Right cardiac atrium (tissue), 5 donors: ENCODE measurements at regions not wholly inside any gene's neighbourhood (a gene's known extent, or its start where the extent isn't known, plus 50 kb on each side); places are given as distances from the start of the nearest gene placed in this dataset.

ENCODE experiments used
- ATAC-seq, 2 donors: fragments of 200-7000 bp; cut with Tn5 transposase; one replicate each; pipeline versions ENCODE4 v1.8.0 to v1.9.1; 2020; ENCODE audit warnings: moderate library complexity in 2 of 2, mild to moderate bottlenecking in 1 of 2
- DNase-seq, 3 donors: peaks; one replicate each; pipeline ENCODE4 v3.0.0-alpha.2; 2020
- H3K27ac ChIP-seq: one replicate; pipeline ENCODE4 v1.5.1; 2013; ENCODE audit warnings: mild to moderate bottlenecking, low read length, control low read depth, moderate library complexity
- H3K27me3 ChIP-seq: one replicate; pipeline ENCODE4 v1.6.1; 2013; ENCODE audit not compliant: control insufficient read depth, insufficient read depth
- H3K4me1 ChIP-seq: one replicate; pipeline ENCODE4 v1.6.1; 2013; ENCODE audit warnings: low read length; ENCODE audit not compliant: control insufficient read depth, insufficient read depth
- H3K4me3 ChIP-seq: one replicate; pipeline ENCODE4 v1.5.1; 2013; ENCODE audit warnings: low read length, control low read depth
- H3K9me3 ChIP-seq: one replicate; pipeline ENCODE4 v1.6.1; 2013; ENCODE audit warnings: low read length; ENCODE audit not compliant: control insufficient read depth
- WGBS: extraction: QIAGEN DNeasy Blood & Tissue Kit; methylation state at CpG from one replicate; pipeline ENCODE4 v1.1.7; 2013; 5-methylcytosine and 5-hydroxymethylcytosine counted together
- intact Hi-C, 4 donors: fragments of 100-400 bp; cut with DNase I; formaldehyde crosslinking; loops; one replicate each; pipeline versions ENCODE4 v1.11.0 to v1.14.0; 2022 to 2023
- donor health status: healthy with polysubstance abuse.
- donor health status: DM: no; HTN: yes; CAD: no.
- donor health status: DM: no; HTN: no; CAD: no.
- donor health status: DM: no; HTN: yes; CAD: no; lungs with severe emphysema.
- donor health status: DM: yes; HTN: yes; CAD: no.

GRCh38 chr18:77811503-77811902 is 561.9 kb downstream of the GALR1 start:
- intact Hi-C loops, result no loop called here
- H3K27ac ChIP-seq, result no peak overlapping the region
- H3K27me3 ChIP-seq, result no peaks in the 10 kb centered on the region
- 49% methylated on average over 5 of the region's 5 CpGs for WGBS
- DNase-seq (no peak), ATAC-seq (no peak)
- no peak overlapping the region for H3K4me3 ChIP-seq
- H3K4me1 ChIP-seq, result no peaks in the 10 kb centered on the region
- H3K9me3 ChIP-seq, result no peaks in the 10 kb centered on the region

GRCh38 chr18:77815666-77816338 is 566.2 kb downstream of the GALR1 start:
- Histone ChIP-seq H3K9me3 (no peaks in the 10 kb centered on the region), H3K27me3 (no peaks in the 10 kb centered on the region), H3K27ac (no peak overlapping the region), H3K4me3 (no peak overlapping the region), H3K4me1 (no peaks in the 10 kb centered on the region)
- intact Hi-C loops, result no loop called here
- ATAC-seq (no peak), DNase-seq (no peak)
- 57% methylated on average over 3 of the region's 3 CpGs for WGBS

- H3K9me3 ChIP-seq, result no peaks in the 10 kb centered on the region
- H3K27ac ChIP-seq, result no peak overlapping the region
- no peaks in the 10 kb centered on the region for H3K4me1 ChIP-seq
- H3K27me3 ChIP-seq, result no peaks in the 10 kb centered on the region
- intact Hi-C loops, result no loop called here
- no peak overlapping the region for H3K4me3 ChIP-seq
- DNase-seq, result no peak
- no peak for ATAC-seq
- 83% methylated on average over 1 of the region's 1 CpG for WGBS
These were observed 568.7 kb downstream of the GALR1 start for GRCh38 chr18:77818328-77818727.

- 87% methylated on average over 14 of the region's 14 CpGs for WGBS
- no peaks in the 10 kb centered on the region for H3K9me3 ChIP-seq
- no peak overlapping the region for H3K27ac ChIP-seq
- ATAC-seq (no peak), DNase-seq (no peak)
- H3K4me1 ChIP-seq, result no peaks in the 10 kb centered on the region
- no peak overlapping the region for H3K4me3 ChIP-seq
- intact Hi-C loops, result no loop called here
- H3K27me3 ChIP-seq, result no peaks in the 10 kb centered on the region
These were observed 570.8 kb downstream of the GALR1 start for GRCh38 chr18:77820472-77820871.

DNA sequence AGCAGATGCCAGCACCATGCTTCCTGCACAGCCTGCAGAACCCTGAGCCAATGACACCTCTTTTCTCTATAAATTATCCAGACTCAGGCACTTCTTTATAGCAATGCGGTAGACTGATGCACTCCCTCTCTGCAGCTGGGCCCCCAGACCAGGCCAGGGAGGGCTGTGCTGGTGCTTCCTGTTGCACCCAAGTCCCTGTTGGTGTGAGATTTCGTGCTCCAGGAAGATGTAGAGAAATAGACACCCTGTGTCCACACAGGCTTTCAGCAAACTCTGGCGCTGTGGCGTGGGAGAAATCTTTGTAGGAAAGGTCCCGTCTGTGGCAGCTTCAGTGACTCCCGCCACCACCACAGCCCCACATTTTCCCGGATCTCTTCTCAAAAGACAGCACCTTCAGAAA is 572.2 kb downstream of the GALR1 start:
- Histone ChIP-seq H3K27me3 (no peaks in the 10 kb centered on the region), H3K27ac (no peak overlapping the region), H3K4me3 (no peak overlapping the region), H3K9me3 (no peaks in the 10 kb centered on the region), H3K4me1 (no peaks in the 10 kb centered on the region)
- DNase-seq, result no peak
- ATAC-seq, result no peak
- intact Hi-C loops, result no loop called here
- WGBS, result 91% methylated on average over 7 of the region's 7 CpGs

GRCh38 chr18:77822632-77823031 is 573.0 kb downstream of the GALR1 start:
- WGBS, result 59% methylated on average over 12 of the region's 12 CpGs
- ATAC-seq, result no peak

GRCh38 chr18:77833807-77834206 is 584.2 kb downstream of the GALR1 start:
- ATAC-seq, result no peak
- Histone ChIP-seq H3K27ac (no peak overlapping the region), H3K4me1 (no peaks in the 10 kb centered on the region), H3K9me3 (no peaks in the 10 kb centered on the region), H3K27me3 (no peaks in the 10 kb centered on the region), H3K4me3 (no peak overlapping the region)
- intact Hi-C loops, result no loop called here
- no peak for DNase-seq
- 77% methylated on average over 5 of the region's 5 CpGs for WGBS

More at GRCh38 chr18:77822632-77823031, 573.0 kb downstream of the GALR1 start:
- Histone ChIP-seq H3K4me3 (no peak overlapping the region), H3K27me3 (no peaks in the 10 kb centered on the region), H3K27ac (no peak overlapping the region), H3K9me3 (no peaks in the 10 kb centered on the region), H3K4me1 (no peaks in the 10 kb centered on the region)
- intact Hi-C loops, result no loop called here
- DNase-seq, result no peak

DNA sequence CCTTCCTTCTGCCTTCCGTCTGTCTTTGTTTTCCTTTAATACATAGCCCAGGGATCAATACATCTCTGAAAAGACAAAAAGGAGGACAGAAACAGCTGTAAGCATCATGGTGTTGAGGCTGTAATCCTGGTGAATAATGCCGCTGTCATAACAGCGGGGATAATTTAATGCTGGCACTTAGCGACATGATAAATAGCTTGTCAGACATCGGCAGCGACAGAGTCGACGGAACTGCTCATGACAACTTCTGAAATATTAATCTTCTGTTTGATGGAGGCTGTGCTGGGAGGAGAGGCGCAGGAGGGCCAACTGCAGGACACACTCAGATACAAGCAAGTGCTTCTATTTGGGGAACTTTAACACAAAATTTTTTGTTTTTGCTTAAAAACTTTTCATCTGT is 602.2 kb downstream of the GALR1 start:
- Histone ChIP-seq H3K27ac (no peak overlapping the region), H3K27me3 (no peaks in the 10 kb centered on the region), H3K4me1 (no peaks in the 10 kb centered on the region), H3K9me3 (no peaks in the 10 kb centered on the region), H3K4me3 (no peak overlapping the region)
- intact Hi-C loops, result no loop called here
- DNase-seq (no peak), ATAC-seq (no peak)
- WGBS, result 30% methylated on average over 9 of the region's 9 CpGs

DNA sequence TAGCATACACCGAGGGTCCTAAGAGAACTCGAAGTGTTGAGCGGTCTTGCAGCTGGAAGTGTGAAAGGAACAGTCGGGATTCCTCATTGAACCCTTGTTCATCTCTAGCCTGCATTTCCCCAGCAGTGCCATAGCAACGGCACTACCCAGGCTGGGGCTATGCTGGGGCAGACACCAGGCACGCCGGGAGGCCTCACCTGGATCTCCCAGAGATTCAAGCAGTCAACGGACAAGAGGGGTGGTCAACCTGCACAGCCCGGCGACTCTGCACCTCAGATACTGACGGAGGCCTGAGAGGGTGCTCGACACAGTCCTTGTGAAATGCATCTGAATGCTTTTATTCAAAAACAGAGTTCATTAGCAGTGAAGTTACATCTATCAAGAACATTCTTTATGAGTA is 604.2 kb downstream of the GALR1 start:
- ATAC-seq, result no peak
- no peak overlapping the region for H3K4me3 ChIP-seq
- intact Hi-C loops, result no loop called here
- no peak for DNase-seq
- no peaks in the 10 kb centered on the region for H3K27me3 ChIP-seq
- WGBS, result 86% methylated on average over 12 of the region's 12 CpGs
- no peaks in the 10 kb centered on the region for H3K9me3 ChIP-seq
- no peak overlapping the region for H3K27ac ChIP-seq
- H3K4me1 ChIP-seq, result no peaks in the 10 kb centered on the region

DNA sequence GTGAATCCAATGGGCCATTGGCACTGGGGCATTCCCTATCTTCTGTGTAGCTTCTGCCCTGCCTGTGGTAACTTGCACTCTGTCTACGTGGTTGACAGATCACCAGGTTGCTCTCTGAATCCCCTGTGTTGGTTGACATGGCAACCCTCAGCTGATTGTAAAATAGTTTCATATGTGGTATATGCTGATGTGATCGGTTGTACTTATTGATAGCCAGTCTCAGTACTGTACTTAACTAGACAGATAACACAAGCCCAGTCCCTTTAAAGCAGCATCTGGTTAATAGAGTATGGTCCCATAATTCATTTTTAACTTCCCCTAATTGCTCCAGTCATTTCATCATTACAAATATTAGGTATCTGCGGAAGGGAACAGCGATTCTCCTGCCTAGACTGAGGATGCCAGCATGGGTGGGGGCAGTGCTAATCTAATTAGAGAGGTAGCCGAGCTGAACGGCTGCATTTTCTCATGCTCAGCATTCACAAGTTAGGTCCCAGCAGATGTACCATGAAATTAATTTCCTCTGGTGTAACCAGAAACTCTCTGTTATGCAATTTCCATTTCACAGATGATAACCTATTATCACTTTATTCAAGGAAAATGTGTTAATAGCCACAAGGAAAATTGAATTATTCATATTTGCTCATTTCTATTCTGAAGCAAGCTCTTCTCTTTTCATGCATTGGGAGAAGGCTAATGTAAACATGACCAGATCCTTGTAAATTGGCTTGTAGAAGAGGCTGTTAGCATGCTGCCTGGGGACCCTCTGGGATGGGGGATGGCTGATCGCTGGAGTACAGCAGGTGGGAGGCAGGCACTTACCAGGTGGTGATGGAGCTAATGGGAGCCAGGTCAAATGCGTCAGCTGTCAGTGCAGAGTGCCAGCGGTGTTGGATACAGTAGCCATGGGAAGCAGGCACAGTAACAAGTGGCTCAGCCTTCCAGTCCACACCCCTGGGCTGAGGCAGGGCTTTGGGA is 608.3 kb downstream of the GALR1 start:
- ATAC-seq (no peak), DNase-seq (no peak)
- Histone ChIP-seq H3K4me3 (no peak overlapping the region), H3K4me1 (no peaks in the 10 kb centered on the region), H3K27ac (no peak overlapping the region), H3K27me3 (no peaks in the 10 kb centered on the region), H3K9me3 (no peaks in the 10 kb centered on the region)
- whole genome bisulfite sequencing, result 54% methylated on average over 9 of the region's 9 CpGs
- intact Hi-C loops, result no loop called here

- Histone ChIP-seq H3K9me3 (no peaks in the 10 kb centered on the region), H3K27me3 (no peaks in the 10 kb centered on the region), H3K4me1 (no peaks in the 10 kb centered on the region), H3K4me3 (no peak overlapping the region), H3K27ac (no peak overlapping the region)
- WGBS, result 93% methylated on average over 5 of the region's 5 CpGs
- no peak for ATAC-seq
- intact Hi-C loops, result no loop called here
- DNase-seq, result no peak
These were observed 610.0 kb downstream of the GALR1 start for GRCh38 chr18:77859634-77860033.
